ENCODE measurements at regions not wholly inside any gene's neighbourhood (a gene's known extent, or its start where the extent isn't known, plus 50 kb on each side); places are given as distances from the start of the nearest gene placed in this dataset.

DNA sequence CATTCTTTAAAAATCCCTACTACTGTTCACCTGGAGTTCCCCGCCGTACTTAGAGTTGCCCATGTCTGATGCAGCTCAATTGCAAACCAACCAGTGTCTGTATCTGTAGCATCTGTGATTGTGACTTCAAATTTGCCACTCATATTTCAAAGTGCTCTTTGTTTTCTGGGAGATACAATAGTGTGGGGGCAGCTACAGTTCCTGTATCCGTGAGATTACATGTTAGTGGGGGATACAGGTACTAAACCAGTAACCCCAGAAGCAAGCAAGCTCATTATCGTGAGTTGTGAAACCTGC, 140.9 kb downstream of the ANKRD60 start:
- DNase-seq: no peak

- peak; percentile 44 for DNase-seq
Observed at GRCh38 chr20:58086763-58087561, 141.5 kb downstream of the ANKRD60 start.

- DNase-seq: no peak
Observed at GRCh38 chr20:58084966-58085365, 143.5 kb downstream of the ANKRD60 start.

- no peak for DNase-seq
Observed at GRCh38 chr20:58084566-58084965, 143.9 kb downstream of the ANKRD60 start.

DNA sequence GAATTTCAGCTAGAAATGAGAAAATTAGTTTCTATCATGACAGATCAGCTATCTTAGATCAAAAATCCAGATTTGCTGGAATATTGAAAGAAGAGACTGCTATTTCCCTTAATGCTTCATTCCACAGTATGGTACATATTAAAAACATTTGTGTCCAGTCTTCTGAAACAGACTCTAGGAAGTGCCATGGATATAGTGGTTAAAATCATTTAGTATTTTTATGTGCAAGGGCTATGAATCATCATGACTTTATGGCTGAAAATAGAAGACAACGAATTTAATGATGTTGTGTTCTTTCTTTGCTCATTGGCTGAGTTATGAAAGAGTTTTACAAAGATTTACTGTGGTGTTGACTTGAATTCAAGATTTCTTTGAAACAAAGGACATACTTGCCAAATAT, 146.6 kb downstream of the ANKRD60 start:
- DNase-seq: no peak

DNA sequence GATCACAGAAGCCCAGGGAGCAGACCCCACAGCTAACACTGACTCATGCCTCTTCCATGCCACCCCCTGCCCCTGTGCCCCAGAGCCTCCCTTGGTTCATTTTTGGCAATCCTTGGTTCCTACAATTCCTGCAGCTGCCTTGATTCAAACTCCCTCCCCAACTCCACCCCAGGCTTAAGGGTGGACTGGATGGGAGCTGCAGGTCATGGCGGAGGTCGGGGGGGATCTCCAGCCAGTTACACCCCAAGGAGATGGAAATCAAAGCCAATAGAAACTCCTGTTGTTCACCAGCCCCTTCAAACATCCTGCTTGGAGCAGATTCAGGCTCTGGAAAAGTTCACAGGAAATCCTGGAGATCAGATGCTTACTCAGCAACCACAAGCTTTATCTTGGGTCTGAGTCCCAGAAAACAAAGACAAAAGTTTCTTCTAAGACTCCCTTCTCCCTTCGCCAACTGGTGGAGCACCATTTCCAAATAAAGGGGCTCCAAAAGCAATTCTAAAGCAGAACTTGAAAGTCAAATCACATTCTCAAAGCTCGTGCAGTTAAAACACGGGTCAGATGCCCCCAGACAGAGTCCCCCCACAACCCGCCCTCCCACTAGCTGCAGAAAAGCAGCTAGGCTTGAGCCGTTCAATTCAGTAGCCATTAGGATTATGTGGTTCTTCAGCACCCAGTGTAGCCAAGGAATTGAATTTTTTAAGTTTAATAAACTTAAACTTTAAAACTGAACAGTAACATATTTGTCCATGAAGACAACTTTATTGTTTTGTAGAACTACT, 149.5 kb downstream of the ANKRD60 start:
- no peak for DNase-seq

DNA sequence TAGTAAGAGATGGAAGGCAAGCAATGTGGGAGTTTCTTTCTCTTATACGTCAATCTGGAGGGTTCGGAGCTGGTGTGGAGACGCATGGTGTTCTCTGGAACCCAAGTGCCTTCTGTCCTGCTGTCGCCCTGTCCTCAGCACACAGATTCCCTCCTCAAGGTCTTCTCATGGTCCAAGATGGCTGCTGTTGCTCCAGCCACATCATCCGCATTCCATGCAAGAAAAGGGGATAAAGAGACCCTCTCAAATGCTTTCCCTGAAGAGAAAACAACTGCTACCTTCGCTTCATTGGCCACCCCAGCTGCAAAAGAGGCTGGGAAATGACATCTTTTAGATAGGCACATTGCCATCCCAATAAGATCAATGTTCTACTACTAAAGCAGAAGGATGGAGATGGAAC, 151.2 kb downstream of the ANKRD60 start:
- no peak for DNase-seq

- DNase-seq: no peak
Observed at GRCh38 chr20:58076405-58076804, 152.0 kb downstream of the ANKRD60 start.

DNA sequence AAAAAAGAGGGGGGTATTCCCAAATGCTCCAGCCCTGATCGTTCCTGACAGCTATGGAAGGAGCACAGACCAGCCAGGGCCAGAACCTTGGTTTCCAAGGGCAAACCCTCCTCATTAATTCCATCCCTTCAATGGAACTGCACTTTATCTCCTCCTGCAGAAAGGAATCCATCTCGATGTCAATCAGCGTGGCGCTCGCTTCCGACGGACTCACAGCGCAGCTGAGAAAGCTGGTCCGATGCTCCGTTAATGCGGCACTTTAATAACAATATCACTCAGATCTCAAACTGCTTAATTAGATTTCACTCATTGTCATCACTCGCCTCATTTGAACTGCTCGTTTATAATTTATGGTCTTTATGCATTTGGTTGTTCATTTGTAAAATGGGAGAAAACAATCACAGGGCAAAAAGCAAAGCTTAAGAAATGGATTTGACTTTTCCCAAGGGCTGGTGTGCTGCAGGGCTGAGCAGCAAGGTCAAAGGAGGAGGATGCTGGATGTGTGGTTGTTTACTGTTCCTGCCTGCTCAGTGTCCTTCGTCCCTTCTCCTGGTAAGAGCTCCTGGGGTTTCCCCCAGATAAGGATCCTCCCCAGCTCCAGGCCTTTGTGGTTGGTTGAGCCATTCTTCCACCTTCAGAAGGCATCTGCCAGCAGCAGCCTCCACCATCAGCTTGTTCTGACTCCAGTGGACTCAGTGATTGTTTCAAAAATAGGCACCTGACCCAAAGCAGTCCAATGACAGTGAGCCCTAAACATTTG, 152.7 kb downstream of the ANKRD60 start:
- no peak for DNase-seq

DNA sequence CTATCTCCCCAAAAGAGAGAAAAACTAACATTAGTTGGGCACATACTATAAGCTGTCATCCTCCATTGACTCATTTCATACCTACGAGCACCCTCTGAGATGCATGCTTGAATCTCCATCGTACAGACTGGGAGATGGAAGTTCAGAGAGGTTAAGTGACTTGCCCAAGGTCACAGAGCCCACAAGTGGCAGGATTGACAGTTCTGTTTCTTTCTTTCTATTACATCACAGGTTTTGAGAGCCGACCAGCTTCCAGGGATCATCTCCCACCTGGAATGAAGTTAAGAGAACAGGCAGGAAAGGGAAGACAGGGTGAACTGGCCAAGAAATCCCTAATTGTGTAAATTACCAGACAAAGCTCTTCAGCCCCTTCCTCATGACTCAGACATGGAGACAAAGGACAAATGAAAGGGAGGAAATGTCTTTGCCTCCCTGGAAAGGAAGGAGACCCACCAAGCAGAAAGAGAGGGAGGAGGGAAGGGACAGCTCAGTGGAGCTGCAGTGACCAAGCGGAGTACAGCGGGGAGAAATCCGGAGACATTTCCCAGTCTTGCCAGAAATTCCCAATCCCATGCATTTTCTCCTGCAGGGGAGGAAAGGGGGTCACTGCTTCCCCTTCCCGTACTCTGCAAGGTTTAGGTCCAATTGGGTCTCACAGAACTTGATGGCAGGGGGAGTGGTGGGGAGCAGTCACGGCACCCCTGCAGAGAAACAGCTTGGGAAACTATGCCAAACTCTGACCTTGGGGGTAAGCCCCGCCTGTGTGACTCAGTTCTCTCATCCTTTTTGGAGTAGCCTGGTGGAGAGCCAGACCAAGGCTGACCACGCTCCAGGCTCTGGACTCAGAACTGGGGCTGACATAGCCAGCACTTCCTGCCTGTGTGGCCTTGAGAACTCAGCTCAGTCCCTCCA, 154.3 kb downstream of the ANKRD60 start:
- no peak for DNase-seq

DNA sequence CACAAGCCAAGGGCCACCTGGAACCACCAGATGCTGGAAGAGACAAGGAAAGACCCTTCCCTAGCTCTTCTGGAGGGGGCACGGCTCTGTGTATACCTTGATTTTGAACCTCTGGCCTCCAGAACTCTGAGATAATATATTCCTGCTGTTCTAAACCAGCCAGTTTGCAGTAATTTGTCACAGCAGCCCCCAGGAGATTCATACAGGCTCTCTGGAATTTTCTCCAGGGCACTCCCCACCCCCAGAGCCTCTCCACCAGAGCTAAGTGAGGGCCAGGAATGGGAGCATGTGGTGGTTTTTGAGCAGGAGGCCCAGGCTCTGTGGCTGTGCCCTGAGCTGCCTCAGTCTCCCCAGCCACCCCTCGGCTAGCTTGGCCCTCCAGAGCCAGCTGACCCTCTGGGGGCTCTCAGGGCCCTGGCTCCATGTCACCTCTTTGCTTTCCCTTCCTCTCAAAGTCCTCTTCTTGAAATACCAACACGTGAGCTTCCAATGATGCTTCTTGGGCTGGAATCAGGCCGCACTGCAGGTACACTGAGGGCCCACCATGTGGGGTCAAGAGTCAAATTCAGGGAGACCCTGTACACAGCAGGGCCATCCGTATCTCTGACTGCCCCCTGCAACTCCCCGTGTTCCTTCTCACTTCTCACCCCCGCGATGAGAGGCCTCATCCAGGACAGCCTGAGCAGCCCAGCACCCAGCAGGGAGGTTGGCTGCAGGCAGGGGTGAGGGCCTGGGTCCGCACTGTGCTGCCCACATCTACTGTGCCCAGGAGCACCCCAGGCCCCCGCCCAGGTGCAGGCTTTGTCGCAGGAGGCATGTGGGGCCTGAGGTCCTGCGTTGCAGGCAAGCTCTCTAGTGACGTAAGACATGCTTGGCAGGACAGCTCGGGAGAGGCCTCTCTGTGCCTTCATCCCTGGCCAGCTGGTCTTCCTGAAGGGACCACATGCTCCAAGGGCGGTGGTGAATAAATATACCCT, 155.5 kb downstream of the ANKRD60 start:
- no peak for DNase-seq

DNA sequence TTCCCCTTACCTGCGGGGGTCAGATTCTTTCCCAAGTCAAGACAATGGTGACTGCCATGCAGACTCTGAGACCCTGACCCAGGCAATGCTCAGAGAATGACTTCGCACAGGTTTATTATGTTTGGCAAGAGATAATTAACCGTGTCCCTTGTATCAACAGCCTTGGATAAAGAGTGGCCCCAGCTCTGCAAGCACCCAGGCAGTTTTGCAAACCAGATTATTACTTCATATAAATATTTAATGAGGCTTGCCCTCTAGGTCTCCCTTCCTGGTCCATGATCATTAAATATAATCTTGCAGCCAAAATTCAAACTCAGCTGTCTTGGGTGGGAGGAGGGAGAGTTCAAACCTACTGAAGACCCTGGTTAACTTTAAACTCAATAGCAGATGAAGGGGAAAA, 156.5 kb downstream of the ANKRD60 start:
- no peak for DNase-seq

DNA sequence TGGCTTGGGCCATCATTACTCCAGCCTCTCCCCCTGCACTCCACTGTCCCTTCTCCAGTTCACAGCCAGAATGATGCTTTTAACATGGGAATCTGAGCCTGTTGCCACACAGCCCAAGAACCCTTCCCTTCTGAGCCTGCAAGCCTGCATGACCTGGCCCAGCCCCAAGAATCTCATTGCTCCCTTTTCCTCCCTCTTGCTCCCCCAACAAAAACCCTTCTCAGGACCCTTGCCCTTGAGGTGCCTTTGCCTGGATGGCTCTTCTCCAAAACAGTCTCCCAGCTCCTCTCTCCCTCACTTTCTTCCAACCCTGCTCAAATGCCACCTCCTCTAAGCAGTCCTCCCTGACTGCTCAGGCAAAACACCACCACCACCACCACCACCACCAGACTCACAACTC, 157.2 kb downstream of the ANKRD60 start:
- DNase-seq: no peak

DNA sequence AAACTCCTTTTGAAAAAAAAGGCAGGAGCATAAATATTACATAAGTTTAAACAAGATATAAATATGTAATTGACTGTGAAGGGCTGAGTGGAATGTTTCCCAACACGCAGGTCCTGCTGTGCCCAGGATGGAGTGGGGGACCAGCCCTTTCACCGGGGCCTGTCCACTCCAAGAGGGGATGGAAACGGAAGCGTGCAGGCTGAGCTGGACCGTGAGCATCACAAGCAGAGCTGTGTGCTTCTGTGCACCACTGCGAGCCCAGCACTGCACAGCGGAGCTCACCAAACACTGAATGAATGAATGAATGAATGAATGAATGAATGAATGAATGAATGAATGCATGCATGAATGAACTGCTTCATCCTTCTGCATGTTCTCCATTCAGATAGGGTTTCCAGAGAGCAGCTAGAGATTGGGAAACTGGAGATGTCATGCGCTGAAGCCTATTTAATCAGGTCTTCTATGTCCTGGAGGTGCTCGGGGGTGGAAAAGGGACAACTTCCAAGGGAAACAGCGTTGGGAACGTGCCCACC, 157.7 kb downstream of the ANKRD60 start:
- no peak for DNase-seq

- no peak for DNase-seq
Observed at GRCh38 chr20:58069796-58070663, 158.4 kb downstream of the ANKRD60 start.

DNA sequence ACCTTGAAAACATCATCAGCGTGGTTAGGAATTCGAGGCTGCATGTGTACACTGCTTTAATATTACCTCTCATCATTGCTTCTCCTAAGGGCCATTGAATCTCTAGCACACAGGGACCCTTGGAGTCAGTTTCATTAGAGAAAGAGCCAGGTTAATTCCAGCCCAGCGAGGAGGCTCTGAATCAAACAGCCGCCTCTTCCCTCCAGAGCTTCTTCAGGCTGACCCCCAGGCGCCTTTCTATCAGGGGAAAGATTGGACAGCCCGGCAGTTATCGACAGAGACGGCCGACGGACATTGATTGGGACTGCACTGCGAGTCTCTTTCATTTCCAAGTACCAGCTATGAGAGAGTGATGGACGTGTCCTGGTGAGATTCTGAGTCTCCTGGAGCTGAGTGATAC, 159.2 kb downstream of the ANKRD60 start:
- DNase-seq: no peak

GRCh38 chr20:58065508-58066361, 162.7 kb downstream of the ANKRD60 start:
- DNase-seq: no peak

- DNase-seq: no peak
Observed at GRCh38 chr20:58064411-58065010, 163.9 kb downstream of the ANKRD60 start.

- no peak for DNase-seq
Observed at GRCh38 chr20:58059260-58059544, 169.3 kb downstream of the ANKRD60 start.
